HepG2 (cell line): ENCODE measurements at regions not wholly inside any gene's neighbourhood (a gene's known extent, or its start where the extent isn't known, plus 50 kb on each side); places are given as distances from the start of the nearest gene placed in this dataset.

Experiments used
- ATAC-seq: fragments of 200-7000 bp; cut with Tn5 transposase; 3 replicates; pipeline ENCODE4 v1.9.1; 2020; ENCODE audit warnings: mild to moderate bottlenecking, moderate library complexity
- BruUV-seq: library from RNA; stranded (reverse); fragments of 400-500 nt; replicated peaks from 2 replicates; lab custom pipeline; 2021; lab: Mats Ljungman, UMichigan
- CTCF ChIA-PET: fragments of 300-600 bp; formaldehyde crosslinking; extraction: SDS; loops from one replicate; lab custom pipeline; 2021; ENCODE audit warnings: low total read pairs, inconsistent platforms, low intra/inter-chr PET ratio; lab: Yijun Ruan, JAX
- POLR2A ChIA-PET: fragments of 350-600 bp; sonication (Branson Sonifier 250); formaldehyde crosslinking; loops from one replicate; lab custom pipeline; 2020; ENCODE audit warnings: antibody characterized with exemption, inconsistent platforms; lab: Yijun Ruan, JAX
- DNase-seq: peaks from one replicate; pipeline ENCODE4 v3.0.0-alpha.2; 2015; ENCODE audit warnings: low spot score
- FAIRE-seq: peaks from 3 replicates; lab custom pipeline; 2011; peaks lifted over from hg19 to GRCh38; lab: Jason Lieb, UNC
- H2AFZ ChIP-seq: one replicate; pipeline ENCODE4 v1.6.1; 2011; ENCODE audit warnings: low read length, inconsistent platforms
- H3K27ac ChIP-seq: fragments of 300-600 bp; 3 replicates; pipeline ENCODE4 v1.8.0; 2011; ENCODE audit warnings: mixed run types, mild to moderate bottlenecking, mixed read lengths, low read length, inconsistent platforms; ENCODE audit not compliant: insufficient read depth; ENCODE audit errors: extremely low read length
- H3K27me3 ChIP-seq, 2 experiments: fragments of 200-600 bp in 1 of 2; 2 replicates in 1 of 2; 3 replicates in 1 of 2; pipeline versions ENCODE4 v1.6.0 to v1.8.0; 2011; ENCODE audit warnings: low read length in 2 of 2, mild to moderate bottlenecking in 2 of 2, moderate library complexity in 2 of 2, inconsistent platforms in 1 of 2; ENCODE audit not compliant: insufficient read depth in 2 of 2, control insufficient read depth in 1 of 2
- H3K36me3 ChIP-seq, 2 experiments: fragments of 200-600 bp in 1 of 2; replicated peaks in 1 of 2; 2 replicates in 1 of 2; 3 replicates in 1 of 2; pipeline versions ENCODE4 v1.5.1 to v1.8.0; 2011; ENCODE audit warnings: low read length in 2 of 2, inconsistent platforms in 1 of 2; ENCODE audit not compliant: insufficient read depth in 2 of 2, control insufficient read depth in 1 of 2
- H3K4me1 ChIP-seq: 2 replicates; pipeline ENCODE4 v1.5.1; 2012; ENCODE audit warnings: low read length, inconsistent platforms; ENCODE audit not compliant: insufficient read depth
- H3K4me2 ChIP-seq: 2 replicates; pipeline ENCODE4 v1.6.0; 2011; ENCODE audit warnings: low read depth, low read length, inconsistent platforms
- H3K4me3 ChIP-seq, 3 experiments: fragments of 200-600 bp in 1 of 3; sonication (generic), shearing (Covaris generic) in 1 of 3; replicated peaks in 1 of 3; 2 replicates each; pipeline ENCODE4 v1.5.1; 2011 to 2016; ENCODE audit warnings: low read length in 3 of 3, inconsistent platforms in 2 of 3, low read depth in 2 of 3, mild to moderate bottlenecking in 2 of 3, control low read depth in 1 of 3, mixed read lengths in 1 of 3; ENCODE audit not compliant: insufficient read depth in 1 of 3
- H3K79me2 ChIP-seq: one replicate; pipeline ENCODE4 v1.6.1; 2011; ENCODE audit warnings: low read length, inconsistent platforms; ENCODE audit not compliant: insufficient read depth
- H3K9ac ChIP-seq: 2 replicates; pipeline ENCODE4 v1.6.0; 2011; ENCODE audit warnings: mild to moderate bottlenecking, low read depth, low read length, inconsistent platforms; ENCODE audit not compliant: insufficient read depth
- H3K9me3 ChIP-seq: 2 replicates; pipeline ENCODE4 v1.5.1; 2012; ENCODE audit warnings: mild to moderate bottlenecking, low read length
- H4K20me1 ChIP-seq: 2 replicates; pipeline ENCODE4 v1.6.0; 2011; ENCODE audit warnings: inconsistent platforms, mild to moderate bottlenecking, low read length, moderate library complexity; ENCODE audit not compliant: insufficient read depth
- CCAR2 ChIP-seq: fragments of 200-400 bp; formaldehyde crosslinking; optimal IDR thresholded peaks from 2 replicates; pipeline ENCODE3; 2018; ENCODE audit warnings: low read depth, mild to moderate bottlenecking, low read length, moderate library complexity
- CCDC6 ChIP-seq: sonication (generic); formaldehyde crosslinking; IDR thresholded peaks from 2 replicates; pipeline ENCODE4 v1.8.1; 2022; ENCODE audit warnings: mild to moderate bottlenecking, missing genetic modification reagents, moderate library complexity
- REPIN1 ChIP-seq: sonication (generic); formaldehyde crosslinking; IDR thresholded peaks from 2 replicates; pipeline ENCODE4 v1.8.0; 2022; ENCODE audit warnings: missing genetic modification reagents, low read depth, mild to moderate bottlenecking, borderline replicate concordance
- STAG1 ChIP-seq: sonication (generic); formaldehyde crosslinking; IDR thresholded peaks from 2 replicates; pipeline ENCODE4 v1.4.0; 2020; ENCODE audit warnings: missing genetic modification reagents
- WGBS: methylation state at CpG from one replicate; pipeline ENCODE4 v1.1.6; 2017; ENCODE audit warnings: low lambda C conversion rate; 5-methylcytosine and 5-hydroxymethylcytosine counted together
- in situ Hi-C: cut with HindIII; loops from 2 replicates; pipeline ENCODE4 v1.10.0; 2017; ENCODE audit warnings: low pct_unique_long_range_greater_than_20kb; ENCODE audit not compliant: extremely low pct_ligation_motif_present
- intact Hi-C: fragments of 100-400 bp; cut with micrococcal nuclease; formaldehyde crosslinking; loops from one replicate; pipeline ENCODE4 v1.10.0; 2022; ENCODE audit not compliant: unreplicated experiment
- TF ChIP-seq, protein P1 (sequence below), 2 experiments: fragments of 450-650 bp in 1 of 2; sonication (generic) in 1 of 2; formaldehyde crosslinking in 1 of 2; IDR thresholded peaks; 2 replicates each; pipeline versions ENCODE4 v1.6.1 to v1.8.0; 2016 to 2022; ENCODE audit warnings: antibody characterized with exemption in 1 of 2, mild to moderate bottlenecking in 1 of 2, missing genetic modification reagents in 1 of 2
- TF ChIP-seq, protein P2 (sequence below): sonication (generic); formaldehyde crosslinking; IDR thresholded peaks from 2 replicates; pipeline ENCODE4 v1.5.0; 2020; ENCODE audit warnings: mild to moderate bottlenecking, missing genetic modification reagents, moderate library complexity

DNA sequence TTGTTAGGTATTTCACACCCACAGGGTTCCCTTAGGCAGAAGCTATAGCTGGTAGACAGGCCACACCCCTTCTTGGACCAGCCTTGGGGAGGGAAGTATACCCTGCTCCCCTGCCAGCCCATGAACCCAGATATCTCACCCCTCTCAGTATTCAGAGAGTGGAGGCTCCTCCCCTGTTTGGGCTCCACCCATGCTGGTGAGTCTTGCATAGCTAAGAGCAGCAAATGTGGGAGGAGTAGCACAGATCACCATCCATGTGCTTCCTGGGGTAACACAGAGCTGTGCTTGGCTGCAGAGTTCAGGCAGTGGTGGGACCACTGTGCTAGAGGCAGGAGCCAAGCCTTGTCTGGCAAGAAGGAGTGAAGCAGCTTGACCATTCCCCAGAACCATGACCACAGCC is 427.2 kb downstream of the ZIC1 start (continued):
- TF ChIP-seq, protein P1, sequence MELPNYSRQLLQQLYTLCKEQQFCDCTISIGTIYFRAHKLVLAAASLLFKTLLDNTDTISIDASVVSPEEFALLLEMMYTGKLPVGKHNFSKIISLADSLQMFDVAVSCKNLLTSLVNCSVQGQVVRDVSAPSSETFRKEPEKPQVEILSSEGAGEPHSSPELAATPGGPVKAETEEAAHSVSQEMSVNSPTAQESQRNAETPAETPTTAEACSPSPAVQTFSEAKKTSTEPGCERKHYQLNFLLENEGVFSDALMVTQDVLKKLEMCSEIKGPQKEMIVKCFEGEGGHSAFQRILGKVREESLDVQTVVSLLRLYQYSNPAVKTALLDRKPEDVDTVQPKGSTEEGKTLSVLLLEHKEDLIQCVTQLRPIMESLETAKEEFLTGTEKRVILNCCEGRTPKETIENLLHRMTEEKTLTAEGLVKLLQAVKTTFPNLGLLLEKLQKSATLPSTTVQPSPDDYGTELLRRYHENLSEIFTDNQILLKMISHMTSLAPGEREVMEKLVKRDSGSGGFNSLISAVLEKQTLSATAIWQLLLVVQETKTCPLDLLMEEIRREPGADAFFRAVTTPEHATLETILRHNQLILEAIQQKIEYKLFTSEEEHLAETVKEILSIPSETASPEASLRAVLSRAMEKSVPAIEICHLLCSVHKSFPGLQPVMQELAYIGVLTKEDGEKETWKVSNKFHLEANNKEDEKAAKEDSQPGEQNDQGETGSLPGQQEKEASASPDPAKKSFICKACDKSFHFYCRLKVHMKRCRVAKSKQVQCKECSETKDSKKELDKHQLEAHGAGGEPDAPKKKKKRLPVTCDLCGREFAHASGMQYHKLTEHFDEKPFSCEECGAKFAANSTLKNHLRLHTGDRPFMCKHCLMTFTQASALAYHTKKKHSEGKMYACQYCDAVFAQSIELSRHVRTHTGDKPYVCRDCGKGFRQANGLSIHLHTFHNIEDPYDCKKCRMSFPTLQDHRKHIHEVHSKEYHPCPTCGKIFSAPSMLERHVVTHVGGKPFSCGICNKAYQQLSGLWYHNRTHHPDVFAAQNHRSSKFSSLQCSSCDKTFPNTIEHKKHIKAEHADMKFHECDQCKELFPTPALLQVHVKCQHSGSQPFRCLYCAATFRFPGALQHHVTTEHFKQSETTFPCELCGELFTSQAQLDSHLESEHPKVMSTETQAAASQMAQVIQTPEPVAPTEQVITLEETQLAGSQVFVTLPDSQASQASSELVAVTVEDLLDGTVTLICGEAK (IDR thresholded peaks at IDR 0.05) = no peak
- TF ChIP-seq, protein P1 (CRISPR knock-in tag; IDR thresholded peaks at IDR 0.05) = no peak
- no peak for TF ChIP-seq CCDC6 (CRISPR knock-in tag)
- TF ChIP-seq CCAR2 = no peak

DNA sequence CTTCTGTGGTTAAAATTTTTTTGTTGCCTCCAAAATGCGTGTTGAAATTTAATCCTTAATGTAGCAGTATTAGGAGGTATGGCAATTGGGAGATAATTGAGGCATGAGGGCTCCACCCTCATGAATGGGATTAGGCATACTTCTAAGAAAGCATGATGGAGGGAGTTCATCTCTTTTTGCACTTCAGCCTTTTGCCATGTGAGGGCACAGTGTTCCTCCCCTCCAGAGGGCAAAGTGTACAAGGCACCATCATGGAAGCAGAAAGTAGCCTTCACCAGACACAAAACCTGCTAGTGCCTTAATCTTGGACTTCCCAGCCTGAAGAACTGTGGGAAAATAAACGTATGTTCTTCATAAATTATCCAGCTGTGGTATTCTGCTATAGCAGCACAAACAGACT is 429.5 kb downstream of the ZIC1 start:
- Histone ChIP-seq H3K79me2 (no peaks in the 10 kb centered on the region), H2AFZ (no peak overlapping the region), H3K9me3 (no peaks in the 10 kb centered on the region), H4K20me1 (no peaks in the 10 kb centered on the region), H3K27ac (no peak overlapping the region), H3K4me2 (no peak overlapping the region), H3K36me3 (no peaks in the 10 kb centered on the region), H3K9ac (no peak overlapping the region), H3K27me3 (peaks cover 0 to 1% of the 10 kb centered on the region in 2 experiments; a peak in 1 of 5 replicates), H3K4me1 (no peaks in the 10 kb centered on the region), H3K4me3 (no peak overlapping the region)
- in situ Hi-C loops = no loop called here
- FAIRE-seq (no peak), DNase-seq (no peak), ATAC-seq (peak; percentile 44; the same call in 2 of the 3 replicates)
- TF ChIP-seq, protein P2, sequence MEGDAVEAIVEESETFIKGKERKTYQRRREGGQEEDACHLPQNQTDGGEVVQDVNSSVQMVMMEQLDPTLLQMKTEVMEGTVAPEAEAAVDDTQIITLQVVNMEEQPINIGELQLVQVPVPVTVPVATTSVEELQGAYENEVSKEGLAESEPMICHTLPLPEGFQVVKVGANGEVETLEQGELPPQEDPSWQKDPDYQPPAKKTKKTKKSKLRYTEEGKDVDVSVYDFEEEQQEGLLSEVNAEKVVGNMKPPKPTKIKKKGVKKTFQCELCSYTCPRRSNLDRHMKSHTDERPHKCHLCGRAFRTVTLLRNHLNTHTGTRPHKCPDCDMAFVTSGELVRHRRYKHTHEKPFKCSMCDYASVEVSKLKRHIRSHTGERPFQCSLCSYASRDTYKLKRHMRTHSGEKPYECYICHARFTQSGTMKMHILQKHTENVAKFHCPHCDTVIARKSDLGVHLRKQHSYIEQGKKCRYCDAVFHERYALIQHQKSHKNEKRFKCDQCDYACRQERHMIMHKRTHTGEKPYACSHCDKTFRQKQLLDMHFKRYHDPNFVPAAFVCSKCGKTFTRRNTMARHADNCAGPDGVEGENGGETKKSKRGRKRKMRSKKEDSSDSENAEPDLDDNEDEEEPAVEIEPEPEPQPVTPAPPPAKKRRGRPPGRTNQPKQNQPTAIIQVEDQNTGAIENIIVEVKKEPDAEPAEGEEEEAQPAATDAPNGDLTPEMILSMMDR (CRISPR knock-in tag) = peak; percentile 20; the same call in 1 of the 2 replicates
- 0 out of 2 replicates have a peak, but pooled peaks have one; percentile 17 for TF ChIP-seq STAG1
- TF ChIP-seq REPIN1 (CRISPR knock-in tag) = no peak
- WGBS = 4% methylated on average over 2 of the region's 2 CpGs
- BruUV-seq = no TSS peak
- ChIA-PET POLR2A (no interaction called here), CTCF (no interaction called here)
- intact Hi-C loops = loop anchor here (2.0 kb wide), 1 partner anchor 240 kb away; no protein-coding TSS in a partner anchor
